ENCODE measurements at regions not wholly inside any gene's neighbourhood (a gene's known extent, or its start where the extent isn't known, plus 50 kb on each side); places are given as distances from the start of the nearest gene placed in this dataset.

GRCh38 chr5:21154526-21154925 lies 1166.5 kb upstream of the CDH18 start:
- H3K27ac Mint-ChIP-seq = no peak overlapping the region
- CTCF ChIA-PET = no interaction called here
- no peaks in the 10 kb centered on the region for H3K27me3 Mint-ChIP-seq
- POLR2A ChIA-PET = no interaction called here
- ATAC-seq (ENCODE audit: low read depth) (no peak), DNase-seq (no peak)
- no peak for TF ChIP-seq CTCF (IDR thresholded peaks at IDR 0.05)
- H3K36me3 Mint-ChIP-seq (ENCODE audit: low read depth) = no peaks in the 10 kb centered on the region
- H3K4me3 Mint-ChIP-seq = no peak overlapping the region
- H3K9me3 Mint-ChIP-seq = no peaks in the 10 kb centered on the region
- H3K4me1 Mint-ChIP-seq = no peaks in the 10 kb centered on the region
- intact Hi-C loops (cut with micrococcal nuclease) = no loop called here

DNA sequence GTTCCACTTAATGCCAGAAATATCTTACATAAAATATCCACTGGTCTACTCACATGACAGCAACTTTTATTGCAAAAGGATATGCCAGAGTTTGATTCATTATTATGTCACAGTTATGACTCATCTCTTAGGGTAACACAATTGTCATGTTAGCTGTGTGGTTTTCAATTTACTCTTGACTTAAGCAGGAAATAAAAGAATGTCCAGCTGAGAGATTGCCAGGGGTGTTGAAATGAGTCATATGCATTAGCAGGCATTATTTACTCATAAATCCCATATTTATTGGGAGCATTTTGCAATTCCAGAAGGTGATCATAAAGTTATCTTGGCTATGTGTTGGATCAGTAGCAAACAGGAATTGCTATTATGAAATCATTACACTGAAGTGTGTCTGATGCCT lies 1164.6 kb upstream of the CDH18 start:
- POLR2A ChIA-PET = no interaction called here
- no peaks in the 10 kb centered on the region for H3K27me3 Mint-ChIP-seq
- CTCF ChIA-PET = no interaction called here
- H3K4me1 Mint-ChIP-seq = no peaks in the 10 kb centered on the region
- H3K27ac Mint-ChIP-seq = no peak overlapping the region
- H3K9me3 Mint-ChIP-seq = peaks cover 3% of the 10 kb centered on the region
- no peak for TF ChIP-seq CTCF (IDR thresholded peaks at IDR 0.05)
- no peaks in the 10 kb centered on the region for H3K36me3 Mint-ChIP-seq (ENCODE audit: low read depth)
- intact Hi-C loops (cut with micrococcal nuclease) = no loop called here
- ATAC-seq (ENCODE audit: low read depth) = no peak
- no peak overlapping the region for H3K4me3 Mint-ChIP-seq
- DNase-seq = no peak

DNA sequence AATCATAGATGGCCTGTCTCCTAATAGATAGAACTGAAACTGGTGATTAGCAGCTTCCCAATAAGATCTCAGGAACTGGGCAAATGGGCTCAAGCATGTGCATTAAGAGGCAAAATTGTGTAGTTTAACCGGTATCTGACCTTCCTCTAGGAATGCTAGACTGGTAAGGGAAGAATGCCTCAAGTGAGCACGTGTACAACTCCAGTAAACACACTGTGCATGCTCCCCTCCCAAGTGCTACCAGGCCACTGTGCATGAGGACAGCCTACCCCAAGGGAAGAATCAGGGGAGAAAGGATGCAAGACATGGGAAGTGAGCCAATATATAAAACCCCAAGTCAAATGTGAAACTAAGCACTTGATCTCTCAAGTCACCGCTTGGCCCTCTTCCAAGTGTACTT lies 1157.4 kb upstream of the CDH18 start:
- ATAC-seq (ENCODE audit: low read depth) (no peak), DNase-seq (no peak)
- Mint-ChIP-seq H3K27me3 (no peaks in the 10 kb centered on the region), H3K9me3 (peaks cover 3% of the 10 kb centered on the region), H3K4me1 (no peaks in the 10 kb centered on the region), H3K36me3 (ENCODE audit: low read depth) (no peaks in the 10 kb centered on the region), H3K4me3 (no peak overlapping the region), H3K27ac (no peak overlapping the region)
- ChIA-PET POLR2A (no interaction called here), CTCF (no interaction called here)
- no peak for TF ChIP-seq CTCF (IDR thresholded peaks at IDR 0.05)
- intact Hi-C loops (cut with micrococcal nuclease) = no loop called here

- no peak overlapping the region for H3K27ac Mint-ChIP-seq
- no peak overlapping the region for H3K4me3 Mint-ChIP-seq
- no peaks in the 10 kb centered on the region for H3K4me1 Mint-ChIP-seq
- POLR2A ChIA-PET = no interaction called here
- intact Hi-C loops (cut with micrococcal nuclease) = no loop called here
- no peaks in the 10 kb centered on the region for H3K36me3 Mint-ChIP-seq (ENCODE audit: low read depth)
- no peak for DNase-seq
- no peaks in the 10 kb centered on the region for H3K27me3 Mint-ChIP-seq
- no peaks in the 10 kb centered on the region for H3K9me3 Mint-ChIP-seq
- ATAC-seq (ENCODE audit: low read depth) = no peak
- TF ChIP-seq CTCF (IDR thresholded peaks at IDR 0.05) = no peak
- CTCF ChIA-PET = no interaction called here
Measured at GRCh38 chr5:21143686-21144085, 1155.7 kb upstream of the CDH18 start.

DNA sequence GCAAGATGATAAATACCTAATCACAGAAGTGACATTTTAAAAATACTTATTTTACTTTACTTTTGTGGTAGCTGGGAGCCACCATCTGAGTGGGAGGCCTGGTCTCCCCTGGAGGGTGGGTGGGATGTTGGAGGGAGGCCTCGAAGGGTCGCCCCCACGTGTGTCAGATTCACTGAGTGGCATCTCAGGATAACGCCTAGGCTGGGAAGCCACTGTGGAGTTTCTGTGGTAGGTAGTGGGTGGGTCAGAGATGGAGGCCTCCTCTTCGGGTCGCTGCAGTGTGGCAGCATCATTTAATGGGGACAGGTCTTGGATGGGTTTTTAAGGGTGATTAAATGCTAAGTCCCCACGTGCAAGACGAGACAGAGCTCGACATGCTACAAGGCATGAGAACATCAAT lies 1154.8 kb upstream of the CDH18 start:
- H3K36me3 Mint-ChIP-seq (ENCODE audit: low read depth) = no peaks in the 10 kb centered on the region
- POLR2A ChIA-PET = no interaction called here

More for the DNA sequence above, 1154.8 kb upstream of the CDH18 start:
- Mint-ChIP-seq H3K4me3 (no peak overlapping the region), H3K27me3 (no peaks in the 10 kb centered on the region), H3K4me1 (no peaks in the 10 kb centered on the region), H3K27ac (no peak overlapping the region), H3K9me3 (no peaks in the 10 kb centered on the region)
- intact Hi-C loops (cut with micrococcal nuclease) = no loop called here
- CTCF ChIA-PET = no interaction called here
- ATAC-seq (ENCODE audit: low read depth) (no peak), DNase-seq (no peak)
- no peak for TF ChIP-seq CTCF (IDR thresholded peaks at IDR 0.05)

All from activated B cell treated with CpG ODN at 0.5 μM for 24 hours (primary cell).